ENCODE measurements at regions not wholly inside any gene's neighbourhood (a gene's known extent, or its start where the extent isn't known, plus 50 kb on each side); places are given as distances from the start of the nearest gene placed in this dataset.
"Not testable (repeated sequence)": the region's sequence is repeated elsewhere in the genome, so short reads cannot be mapped to it uniquely, and the experiment has no call there.

GRCh38 chr5:124502551-124502950 lies 243.9 kb downstream of the ZNF608 start:
- no peak for DNase-seq

GRCh38 chr5:124499818-124500217 lies 246.6 kb downstream of the ZNF608 start:
- not testable (repeated sequence) for DNase-seq

GRCh38 chr5:124496968-124497367 lies 249.5 kb downstream of the ZNF608 start:
- not testable (repeated sequence) for DNase-seq

GRCh38 chr5:124494540-124495116 lies 251.8 kb downstream of the ZNF608 start:
- DNase-seq, result no peak

- DNase-seq, result no peak
Measured at GRCh38 chr5:124492444-124493224, 253.8 kb downstream of the ZNF608 start.

GRCh38 chr5:124490315-124490714 lies 256.1 kb downstream of the ZNF608 start:
- DNase-seq, result not testable (repeated sequence)

GRCh38 chr5:124481419-124481818 lies 265.0 kb downstream of the ZNF608 start:
- DNase-seq, result no peak

GRCh38 chr5:124480964-124481363 lies 265.5 kb downstream of the ZNF608 start:
- no peak for DNase-seq

- no peak for DNase-seq
Measured at GRCh38 chr5:124480022-124480421, 266.4 kb downstream of the ZNF608 start.

GRCh38 chr5:124478264-124478663 lies 268.2 kb downstream of the ZNF608 start:
- no peak for DNase-seq

GRCh38 chr5:124477577-124477976 lies 268.9 kb downstream of the ZNF608 start:
- no peak for DNase-seq

GRCh38 chr5:124477062-124477461 lies 269.4 kb downstream of the ZNF608 start:
- no peak for DNase-seq

- no peak for DNase-seq
Measured at GRCh38 chr5:124474528-124475215, 271.8 kb downstream of the ZNF608 start.

- DNase-seq, result no peak
Measured at GRCh38 chr5:124468671-124469411, 277.6 kb downstream of the ZNF608 start.

- no peak for DNase-seq
Measured at GRCh38 chr5:124467745-124468144, 278.7 kb downstream of the ZNF608 start.

- no peak for DNase-seq
Measured at GRCh38 chr5:124466011-124466410, 280.4 kb downstream of the ZNF608 start.

GRCh38 chr5:124463851-124464250 lies 282.6 kb downstream of the ZNF608 start:
- DNase-seq, result no peak

- no peak for DNase-seq
Measured at GRCh38 chr5:124462751-124463150, 283.7 kb downstream of the ZNF608 start.

- DNase-seq, result no peak
Measured at GRCh38 chr5:124461941-124462340, 284.5 kb downstream of the ZNF608 start.

- DNase-seq, result no peak
Measured at GRCh38 chr5:124461157-124461556, 285.3 kb downstream of the ZNF608 start.

GRCh38 chr5:124460642-124461041 lies 285.8 kb downstream of the ZNF608 start:
- no peak for DNase-seq

GRCh38 chr5:124459984-124460383 lies 286.5 kb downstream of the ZNF608 start:
- DNase-seq, result no peak

- no peak for DNase-seq
Measured at GRCh38 chr5:124457901-124458300, 288.5 kb downstream of the ZNF608 start.

Measured in stimulated activated CD8-positive, alpha-beta memory T cell treated with anti-CD3 and anti-CD28 coated beads, Interleukin-4, amount 100 ng/mL, for 48 hours (primary cell).